ENCODE measurements at regions not wholly inside any gene's neighbourhood (a gene's known extent, or its start where the extent isn't known, plus 50 kb on each side); places are given as distances from the start of the nearest gene placed in this dataset.

GRCh38 chr1:218679391-218679790 is 334.3 kb downstream of the TGFB2 start:
- no peaks in the 10 kb centered on the region for H3K27me3 ChIP-seq
- no peaks in the 10 kb centered on the region for H4K20me1 ChIP-seq
- H3K4me3 ChIP-seq = no peak overlapping the region
- H3K9me3 ChIP-seq (replicated peaks in 1 of 11) = no peaks in the 10 kb centered on the region
- no peak for TF ChIP-seq Cebpa-rat (IDR thresholded peaks at IDR 0.05)
- no peaks in the 10 kb centered on the region for H3K4me1 ChIP-seq
- no peak overlapping the region for H3K4me2 ChIP-seq
- H3K36me3 ChIP-seq = no peaks in the 10 kb centered on the region
- no peak overlapping the region for H3K9ac ChIP-seq
- H3K27ac ChIP-seq = no peak overlapping the region

- Histone ChIP-seq H3K4me1 (no peaks in the 10 kb centered on the region), H3K27me3 (no peaks in the 10 kb centered on the region), H3K4me3 (no peak overlapping the region), H3K9ac (no peak overlapping the region), H3K4me2 (no peak overlapping the region), H4K20me1 (no peaks in the 10 kb centered on the region), H3K9me3 (replicated peaks in 1 of 11) (no peaks in the 10 kb centered on the region), H3K36me3 (no peaks in the 10 kb centered on the region), H3K27ac (no peak overlapping the region)
- no peak for TF ChIP-seq Cebpa-rat (IDR thresholded peaks at IDR 0.05)
Observed at GRCh38 chr1:218679988-218680748, 335.0 kb downstream of the TGFB2 start.

- Histone ChIP-seq H3K36me3 (no peaks in the 10 kb centered on the region), H3K4me1 (no peaks in the 10 kb centered on the region), H4K20me1 (no peaks in the 10 kb centered on the region), H3K9ac (no peak overlapping the region), H3K27me3 (no peaks in the 10 kb centered on the region), H3K27ac (no peak overlapping the region), H3K4me3 (no peak overlapping the region), H3K9me3 (replicated peaks in 1 of 11) (no peaks in the 10 kb centered on the region), H3K4me2 (no peak overlapping the region)
- TF ChIP-seq Cebpa-rat (IDR thresholded peaks at IDR 0.05) = no peak
Observed at GRCh38 chr1:218683242-218683641, 338.1 kb downstream of the TGFB2 start.

- H3K4me3 ChIP-seq = no peak overlapping the region
- no peaks in the 10 kb centered on the region for H3K36me3 ChIP-seq
- no peak for TF ChIP-seq Cebpa-rat (IDR thresholded peaks at IDR 0.05)
- H3K4me2 ChIP-seq = no peak overlapping the region
- H3K27me3 ChIP-seq = no peaks in the 10 kb centered on the region
- H4K20me1 ChIP-seq = no peaks in the 10 kb centered on the region
- H3K27ac ChIP-seq = no peak overlapping the region
- no peak overlapping the region for H3K9ac ChIP-seq
- no peaks in the 10 kb centered on the region for H3K9me3 ChIP-seq (replicated peaks in 1 of 11)
- no peaks in the 10 kb centered on the region for H3K4me1 ChIP-seq
Observed at GRCh38 chr1:218686258-218686657, 341.1 kb downstream of the TGFB2 start.

GRCh38 chr1:218686761-218687160 is 341.6 kb downstream of the TGFB2 start:
- Histone ChIP-seq H3K9ac (no peak overlapping the region), H3K4me2 (no peak overlapping the region), H3K9me3 (replicated peaks in 1 of 11) (no peaks in the 10 kb centered on the region), H3K27me3 (no peaks in the 10 kb centered on the region), H3K4me3 (no peak overlapping the region), H3K4me1 (no peaks in the 10 kb centered on the region), H4K20me1 (no peaks in the 10 kb centered on the region), H3K36me3 (no peaks in the 10 kb centered on the region), H3K27ac (no peak overlapping the region)
- TF ChIP-seq Cebpa-rat (IDR thresholded peaks at IDR 0.05) = no peak

GRCh38 chr1:218692808-218693207 is 347.7 kb downstream of the TGFB2 start:
- Histone ChIP-seq H3K9ac (no peak overlapping the region), H3K27ac (no peak overlapping the region), H4K20me1 (no peaks in the 10 kb centered on the region), H3K9me3 (replicated peaks in 1 of 11) (no peaks in the 10 kb centered on the region), H3K36me3 (no peaks in the 10 kb centered on the region), H3K4me1 (peaks cover 0 to 8% (median 6%) of the 10 kb centered on the region in 10 experiments; a peak in 8 of 20 replicates), H3K27me3 (no peaks in the 10 kb centered on the region), H3K4me2 (no peak overlapping the region), H3K4me3 (no peak overlapping the region)
- TF ChIP-seq Cebpa-rat (IDR thresholded peaks at IDR 0.05) = no peak

- Histone ChIP-seq H3K9ac (no peak overlapping the region), H4K20me1 (no peaks in the 10 kb centered on the region), H3K36me3 (no peaks in the 10 kb centered on the region), H3K4me2 (no peak overlapping the region), H3K27me3 (no peaks in the 10 kb centered on the region), H3K9me3 (replicated peaks in 1 of 11) (no peaks in the 10 kb centered on the region), H3K4me1 (peaks cover 0 to 8% (median 6%) of the 10 kb centered on the region in 10 experiments; a peak in 8 of 20 replicates), H3K4me3 (no peak overlapping the region), H3K27ac (no peak overlapping the region)
- TF ChIP-seq Cebpa-rat (IDR thresholded peaks at IDR 0.05) = no peak
Observed at GRCh38 chr1:218693599-218693998, 348.5 kb downstream of the TGFB2 start.

GRCh38 chr1:218694085-218694484 is 348.9 kb downstream of the TGFB2 start:
- Histone ChIP-seq H3K36me3 (no peaks in the 10 kb centered on the region), H4K20me1 (no peaks in the 10 kb centered on the region), H3K27me3 (no peaks in the 10 kb centered on the region), H3K27ac (no peak overlapping the region), H3K4me2 (no peak overlapping the region), H3K4me3 (no peak overlapping the region), H3K4me1 (peaks cover 0 to 8% (median 6%) of the 10 kb centered on the region in 10 experiments; a peak in 8 of 20 replicates), H3K9me3 (replicated peaks in 1 of 11) (no peaks in the 10 kb centered on the region), H3K9ac (no peak overlapping the region)
- no peak for TF ChIP-seq Cebpa-rat (IDR thresholded peaks at IDR 0.05)

- peak overlapping the region in 3 of 11 experiments; percentile 9 to 36 (median 18); a peak in 2 of 22 replicates for H3K4me2 ChIP-seq
- no peak overlapping the region for H3K4me3 ChIP-seq
- no peaks in the 10 kb centered on the region for H3K27me3 ChIP-seq
- no peaks in the 10 kb centered on the region for H4K20me1 ChIP-seq
- no peak overlapping the region for H3K27ac ChIP-seq
- TF ChIP-seq Cebpa-rat (IDR thresholded peaks at IDR 0.05) = no peak
- H3K36me3 ChIP-seq = no peaks in the 10 kb centered on the region
- no peaks in the 10 kb centered on the region for H3K9me3 ChIP-seq (replicated peaks in 1 of 11)
- H3K9ac ChIP-seq = no peak overlapping the region
- peaks cover 0 to 13% (median 6%) of the 10 kb centered on the region in 10 experiments; a peak in 8 of 20 replicates for H3K4me1 ChIP-seq
Observed at GRCh38 chr1:218694636-218695035, 349.5 kb downstream of the TGFB2 start.

- Histone ChIP-seq H3K4me2 (peak overlapping the region in 5 of 11 experiments; percentile 2 to 36 (median 18); a peak in 4 of 22 replicates), H3K27ac (no peak overlapping the region), H3K4me1 (peaks cover 0 to 17% (median 6%) of the 10 kb centered on the region in 10 experiments; a peak in 8 of 20 replicates), H3K9me3 (replicated peaks in 1 of 11) (no peaks in the 10 kb centered on the region), H4K20me1 (no peaks in the 10 kb centered on the region), H3K36me3 (no peaks in the 10 kb centered on the region), H3K27me3 (no peaks in the 10 kb centered on the region), H3K9ac (no peak overlapping the region), H3K4me3 (no peak overlapping the region)
- TF ChIP-seq Cebpa-rat (IDR thresholded peaks at IDR 0.05) = no peak
Observed at GRCh38 chr1:218695525-218695924, 350.4 kb downstream of the TGFB2 start.

All from BLaER1 treated with 17β-estradiol and CSF1 and Interleukin-3, amounts not matched to agents 10 nM and 100 nM (cell line).